ENCODE measurements at regions not wholly inside any gene's neighbourhood (a gene's known extent, or its start where the extent isn't known, plus 50 kb on each side); places are given as distances from the start of the nearest gene placed in this dataset.

- 70 to 82% methylated on average over 2 of the region's 2 CpGs for WGBS, 2 donors
- FAIRE-seq = no peak
Measured at GRCh38 chr4:58600290-58600689, 1490.1 kb upstream of the IGFBP7 start.

GRCh38 chr4:58590722-58591121 lies 1480.5 kb upstream of the IGFBP7 start:
- no peaks in the 10 kb centered on the region for H3K4me1 ChIP-seq
- no peaks in the 10 kb centered on the region for H3K36me3 ChIP-seq
- H3K9me3 ChIP-seq = no peaks in the 10 kb centered on the region
- H3K27me3 ChIP-seq = no peaks in the 10 kb centered on the region
- H3K27ac ChIP-seq = no peak overlapping the region
- ATAC-seq = no peak
- no peak overlapping the region for H3K4me3 ChIP-seq
- FAIRE-seq = no peak
- intact Hi-C loops (cut with DNase I) = no loop called here
- DNase-seq = no peak
- no peak for TF ChIP-seq CTCF (IDR thresholded peaks at IDR 0.05)
- WGBS, 2 donors = 51 to 68% methylated on average over 2 of the region's 2 CpGs

More at GRCh38 chr4:58600290-58600689, 1490.1 kb upstream of the IGFBP7 start:
- Histone ChIP-seq H3K9me3 (no peaks in the 10 kb centered on the region), H3K36me3 (no peaks in the 10 kb centered on the region), H3K27ac (no peak overlapping the region), H3K4me1 (no peaks in the 10 kb centered on the region), H3K27me3 (no peaks in the 10 kb centered on the region), H3K4me3 (no peak overlapping the region)
- intact Hi-C loops (cut with DNase I) = no loop called here
- TF ChIP-seq CTCF (IDR thresholded peaks at IDR 0.05) = no peak
- DNase-seq = no peak
- ATAC-seq = no peak

- TF ChIP-seq CTCF (IDR thresholded peaks at IDR 0.05) = no peak
- Histone ChIP-seq H3K9me3 (no peaks in the 10 kb centered on the region), H3K27ac (no peak overlapping the region), H3K4me3 (no peak overlapping the region), H3K36me3 (no peaks in the 10 kb centered on the region), H3K4me1 (no peaks in the 10 kb centered on the region), H3K27me3 (no peaks in the 10 kb centered on the region)
- WGBS, 2 donors = 74 to 81% methylated on average over 6 of the region's 6 CpGs
- intact Hi-C loops (cut with DNase I) = no loop called here
- DNase-seq (no peak), ATAC-seq (no peak), FAIRE-seq (no peak)
Measured at GRCh38 chr4:58587856-58588255, 1477.7 kb upstream of the IGFBP7 start.

- no peak for ATAC-seq
- H3K36me3 ChIP-seq = no peaks in the 10 kb centered on the region
- H3K4me3 ChIP-seq = no peak overlapping the region
- no peaks in the 10 kb centered on the region for H3K9me3 ChIP-seq
- TF ChIP-seq CTCF (IDR thresholded peaks at IDR 0.05) = no peak
- intact Hi-C loops (cut with DNase I) = no loop called here
- H3K27me3 ChIP-seq = no peaks in the 10 kb centered on the region
- no peak for FAIRE-seq
- H3K27ac ChIP-seq = no peak overlapping the region
- H3K4me1 ChIP-seq = no peaks in the 10 kb centered on the region
- no peak for DNase-seq
- 37 to 48% methylated on average over 1 of the region's 1 CpG for WGBS, 2 donors
Measured at GRCh38 chr4:58566260-58566659, 1456.1 kb upstream of the IGFBP7 start.

GRCh38 chr4:58564695-58565475 lies 1454.7 kb upstream of the IGFBP7 start:
- FAIRE-seq (no peak), DNase-seq (no peak), ATAC-seq (no peak)
- intact Hi-C loops (cut with DNase I) = no loop called here
- no peak for TF ChIP-seq CTCF (IDR thresholded peaks at IDR 0.05)
- Histone ChIP-seq H3K4me3 (no peak overlapping the region), H3K9me3 (no peaks in the 10 kb centered on the region), H3K27me3 (no peaks in the 10 kb centered on the region), H3K36me3 (no peaks in the 10 kb centered on the region), H3K4me1 (no peaks in the 10 kb centered on the region), H3K27ac (no peak overlapping the region)
- 55 to 66% methylated on average over 6 of the region's 6 CpGs for WGBS, 2 donors

Data from pancreas (tissue), 10 donors.